ENCODE measurements at regions not wholly inside any gene's neighbourhood (a gene's known extent, or its start where the extent isn't known, plus 50 kb on each side); places are given as distances from the start of the nearest gene placed in this dataset.
A peak's percentile ranks its signal among the peaks of the same experiment; 100 is the strongest.
"Not testable (repeated sequence)": the region's sequence is repeated elsewhere in the genome, so short reads cannot be mapped to it uniquely, and the experiment has no call there.

- no peak for DNase-seq (ENCODE audit: low spot score)
Measured at GRCh38 chrX:16319929-16320328, 152.6 kb downstream of the MAGEB17 start.

GRCh38 chrX:16320765-16321355, 153.6 kb downstream of the MAGEB17 start:
- DNase-seq (ENCODE audit: low spot score): no peak

GRCh38 chrX:16333453-16333852, 166.2 kb downstream of the MAGEB17 start:
- no peak for DNase-seq (ENCODE audit: low spot score)

GRCh38 chrX:16335181-16335580, 167.9 kb downstream of the MAGEB17 start:
- no peak for DNase-seq (ENCODE audit: low spot score)

- DNase-seq (ENCODE audit: low spot score): no peak
Measured at GRCh38 chrX:16347968-16348670, 180.8 kb downstream of the MAGEB17 start.

- DNase-seq (ENCODE audit: low spot score): no peak
Measured at GRCh38 chrX:16357902-16358301, 190.6 kb downstream of the MAGEB17 start.

GRCh38 chrX:16360056-16360455, 192.8 kb downstream of the MAGEB17 start:
- DNase-seq (ENCODE audit: low spot score): not testable (repeated sequence)

GRCh38 chrX:16368696-16369095, 201.4 kb downstream of the MAGEB17 start:
- DNase-seq (ENCODE audit: low spot score): no peak

GRCh38 chrX:16376056-16376455, 208.8 kb downstream of the MAGEB17 start:
- no peak for DNase-seq (ENCODE audit: low spot score)

- no peak for DNase-seq (ENCODE audit: low spot score)
Measured at GRCh38 chrX:16386126-16386525, 218.8 kb downstream of the MAGEB17 start.

GRCh38 chrX:16392597-16392996, 225.3 kb downstream of the MAGEB17 start:
- no peak for DNase-seq (ENCODE audit: low spot score)

GRCh38 chrX:16394290-16394689, 227.0 kb downstream of the MAGEB17 start:
- DNase-seq (ENCODE audit: low spot score): no peak

- DNase-seq (ENCODE audit: low spot score): no peak
Measured at GRCh38 chrX:16403808-16404207, 236.5 kb downstream of the MAGEB17 start.

- no peak for DNase-seq (ENCODE audit: low spot score)
Measured at GRCh38 chrX:16416588-16416987, 233.4 kb upstream of the S100G start.

GRCh38 chrX:16418650-16419049, 231.3 kb upstream of the S100G start:
- no peak for DNase-seq (ENCODE audit: low spot score)

GRCh38 chrX:16427668-16428067, 222.3 kb upstream of the S100G start:
- DNase-seq (ENCODE audit: low spot score): no peak

GRCh38 chrX:16429406-16429805, 220.6 kb upstream of the S100G start:
- no peak for DNase-seq (ENCODE audit: low spot score)

GRCh38 chrX:16431266-16431665, 218.7 kb upstream of the S100G start:
- no peak for DNase-seq (ENCODE audit: low spot score)

- no peak for DNase-seq (ENCODE audit: low spot score)
Measured at GRCh38 chrX:16433021-16433420, 216.9 kb upstream of the S100G start.

GRCh38 chrX:16435399-16435986, 214.5 kb upstream of the S100G start:
- DNase-seq (ENCODE audit: low spot score): no peak

GRCh38 chrX:16436348-16437188, 213.4 kb upstream of the S100G start:
- DNase-seq (ENCODE audit: low spot score): peak; percentile 52

GRCh38 chrX:16440446-16440845, 209.5 kb upstream of the S100G start:
- DNase-seq (ENCODE audit: low spot score): no peak
